Right lobe of liver (tissue), 4 donors: ENCODE measurements at regions not wholly inside any gene's neighbourhood (a gene's known extent, or its start where the extent isn't known, plus 50 kb on each side); places are given as distances from the start of the nearest gene placed in this dataset.

Experiments
- CTCF ChIP-seq, 4 donors: fragments of 200-600 bp in 3 of 4; fragments of 450-650 bp in 1 of 4; IDR thresholded peaks; one replicate each; pipeline versions ENCODE4 v1.5.1 to v1.8.0; 2016 to 2022; ENCODE audit warnings: antibody characterized with exemption in 4 of 4, mild to moderate bottlenecking in 2 of 4
- POLR2A ChIP-seq: fragments of 450-650 bp; IDR thresholded peaks from one replicate; pipeline ENCODE4 v1.6.1; 2017; ENCODE audit warnings: antibody characterized with exemption, mild to moderate bottlenecking
- donor health status: DM: no; HTN: no; CAD: no.
- donor health status: DM: no; HTN: no; CAD: no.
- donor health status: DM: no; HTN: yes; CAD: no.

- no peak for TF ChIP-seq CTCF (IDR thresholded peaks at IDR 0.05)
- TF ChIP-seq POLR2A = no peak
Measured at GRCh38 chr18:44039826-44040225, 640.9 kb upstream of the SETBP1 start.
